GM12873 (cell line): ENCODE measurements at regions not wholly inside any gene's neighbourhood (a gene's known extent, or its start where the extent isn't known, plus 50 kb on each side); places are given as distances from the start of the nearest gene placed in this dataset.

Source experiments
- CTCF ChIP-seq: IDR thresholded peaks from 2 replicates; pipeline ENCODE4 v1.5.1; 2012; ENCODE audit warnings: low read depth, mild to moderate bottlenecking, moderate library complexity, low read length, control low read depth; ENCODE audit not compliant: insufficient read depth; ENCODE audit errors: missing control alignments

- TF ChIP-seq CTCF: no peak
These were observed 348.8 kb downstream of the METTL4 start for GRCh38 chr18:2222270-2223185.

- TF ChIP-seq CTCF: no peak
These were observed 347.9 kb downstream of the METTL4 start for GRCh38 chr18:2223449-2223848.

GRCh38 chr18:2223849-2224248 is 347.5 kb downstream of the METTL4 start:
- TF ChIP-seq CTCF: peak; percentile 31

- TF ChIP-seq CTCF: no peak
These were observed 335.1 kb downstream of the METTL4 start for GRCh38 chr18:2236232-2236631.

- no peak for TF ChIP-seq CTCF
These were observed 333.6 kb downstream of the METTL4 start for GRCh38 chr18:2237706-2238105.

- no peak for TF ChIP-seq CTCF
These were observed 331.0 kb downstream of the METTL4 start for GRCh38 chr18:2240311-2240705.

GRCh38 chr18:2244641-2245040 is 326.7 kb downstream of the METTL4 start:
- no peak for TF ChIP-seq CTCF
